GM12892 (cell line): ENCODE measurements at regions not wholly inside any gene's neighbourhood (a gene's known extent, or its start where the extent isn't known, plus 50 kb on each side); places are given as distances from the start of the nearest gene placed in this dataset.

ENCODE experiments used
- DNase-seq: peaks from one replicate; pipeline ENCODE4 v3.0.0; 2011; ENCODE audit not compliant: insufficient read length
- FAIRE-seq: peaks from 2 replicates; lab custom pipeline; 2011; peaks lifted over from hg19 to GRCh38; lab: Jason Lieb, UNC
- POLR2A ChIP-seq: IDR thresholded peaks from 2 replicates; pipeline ENCODE4 v1.6.1; 2011; ENCODE audit warnings: low read depth, low read length, control low read depth
- POLR2AphosphoS5 ChIP-seq: IDR thresholded peaks from 2 replicates; pipeline ENCODE4 v1.6.1; 2011; ENCODE audit warnings: low read depth, low read length, control low read depth
- TAF1 ChIP-seq: IDR thresholded peaks from 2 replicates; pipeline ENCODE4 v1.6.1; 2011; ENCODE audit warnings: low read depth, mild to moderate bottlenecking, control low read depth, low read length, borderline replicate concordance

GRCh38 chr10:108411894-108412293, 1247.4 kb upstream of the SORCS1 start:
- DNase-seq: no peak
- TF ChIP-seq POLR2A: no peak
- no peak for FAIRE-seq

- TF ChIP-seq TAF1 (no peak), POLR2A (no peak), POLR2AphosphoS5 (no peak)
- DNase-seq (no peak), FAIRE-seq (no peak)
Observed at GRCh38 chr10:108411206-108411605, 1246.7 kb upstream of the SORCS1 start.

GRCh38 chr10:108410236-108410635, 1245.7 kb upstream of the SORCS1 start:
- DNase-seq (no peak), FAIRE-seq (no peak)
- no peak for TF ChIP-seq TAF1
- TF ChIP-seq POLR2A: no peak
- TF ChIP-seq POLR2AphosphoS5: no peak

- no peak for FAIRE-seq
- DNase-seq: no peak
- TF ChIP-seq TAF1: no peak
- no peak for TF ChIP-seq POLR2A
- TF ChIP-seq POLR2AphosphoS5: no peak
Observed at GRCh38 chr10:108409306-108409705, 1244.8 kb upstream of the SORCS1 start.

GRCh38 chr10:108404155-108404554, 1239.6 kb upstream of the SORCS1 start:
- no peak for DNase-seq

GRCh38 chr10:108399465-108399864, 1235.0 kb upstream of the SORCS1 start:
- no peak for TF ChIP-seq POLR2A
- no peak for TF ChIP-seq TAF1
- no peak for TF ChIP-seq POLR2AphosphoS5
- no peak for DNase-seq
- FAIRE-seq: no peak

More at GRCh38 chr10:108404155-108404554, 1239.6 kb upstream of the SORCS1 start:
- FAIRE-seq: no peak
- no peak for TF ChIP-seq TAF1

DNA sequence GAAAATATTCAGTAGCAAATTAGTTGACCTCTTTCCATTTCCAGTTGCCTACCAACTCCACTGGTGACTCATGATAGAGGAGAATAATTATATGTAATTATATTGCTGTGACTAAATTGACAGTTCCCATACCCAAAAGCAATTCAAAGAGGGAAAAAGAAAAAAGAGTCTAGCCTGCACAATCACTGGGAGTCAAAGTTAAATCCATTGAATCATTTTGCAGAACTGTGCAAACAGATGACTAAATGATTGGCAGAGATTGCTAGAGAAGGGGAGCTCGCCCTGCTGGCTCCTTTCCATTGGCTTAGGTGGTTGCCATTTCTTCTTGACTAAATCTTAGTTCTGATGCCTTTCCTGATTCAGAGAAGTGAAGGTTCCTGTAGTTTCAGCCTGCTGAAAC, 1228.6 kb upstream of the SORCS1 start:
- FAIRE-seq: no peak
- no peak for TF ChIP-seq POLR2AphosphoS5
- no peak for TF ChIP-seq TAF1
- TF ChIP-seq POLR2A: no peak
- DNase-seq: no peak

GRCh38 chr10:108392286-108392685, 1227.8 kb upstream of the SORCS1 start:
- FAIRE-seq (no peak), DNase-seq (no peak)
- no peak for TF ChIP-seq TAF1
- no peak for TF ChIP-seq POLR2AphosphoS5
- TF ChIP-seq POLR2A: no peak

GRCh38 chr10:108388706-108389105, 1224.2 kb upstream of the SORCS1 start:
- DNase-seq: no peak

DNA sequence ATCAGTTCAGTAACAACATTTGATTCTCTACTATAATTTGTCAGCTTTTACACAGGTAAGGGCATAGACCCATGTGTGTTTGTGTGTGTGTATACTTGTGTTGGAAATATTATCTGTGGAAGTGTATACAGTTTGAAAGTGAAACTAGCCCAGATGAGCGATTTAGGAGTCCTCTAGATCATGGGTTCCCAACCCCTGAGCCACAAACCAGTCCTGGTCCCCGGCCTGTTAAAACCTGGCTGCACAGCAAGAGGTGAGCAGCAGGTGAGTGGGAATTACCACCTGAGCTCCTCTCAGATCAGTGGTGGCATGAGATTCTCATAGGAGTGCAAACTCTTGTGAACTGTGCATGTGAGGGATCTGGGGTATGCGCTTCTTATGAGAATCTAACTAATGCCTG, 1221.5 kb upstream of the SORCS1 start:
- FAIRE-seq: no peak
- no peak for TF ChIP-seq POLR2AphosphoS5
- TF ChIP-seq POLR2A: no peak
- TF ChIP-seq TAF1: no peak
- no peak for DNase-seq

More at GRCh38 chr10:108388706-108389105, 1224.2 kb upstream of the SORCS1 start:
- TF ChIP-seq TAF1 (no peak), POLR2AphosphoS5 (no peak), POLR2A (no peak)
- no peak for FAIRE-seq

- TF ChIP-seq POLR2A (no peak), TAF1 (no peak), POLR2AphosphoS5 (no peak)
- FAIRE-seq (no peak), DNase-seq (no peak)
Observed at GRCh38 chr10:108384378-108384777, 1219.9 kb upstream of the SORCS1 start.

DNA sequence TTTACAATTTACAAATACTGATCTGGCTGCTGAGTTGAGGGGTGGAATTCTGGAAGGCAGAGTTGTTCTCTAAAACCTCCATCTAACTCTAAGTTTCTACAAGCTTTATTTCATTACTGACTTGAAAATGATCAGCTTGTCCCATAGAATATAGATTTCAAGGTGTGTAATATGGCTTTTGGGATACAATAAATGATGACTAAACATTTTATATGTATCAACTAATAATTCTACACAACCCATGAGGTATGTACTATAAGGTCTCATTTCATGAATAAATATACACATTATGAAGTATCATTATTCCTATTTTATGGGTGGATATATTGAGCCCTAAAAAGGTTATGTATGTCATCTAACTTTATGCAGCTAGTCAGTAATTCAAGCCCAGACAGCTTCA, 1214.3 kb upstream of the SORCS1 start:
- TF ChIP-seq POLR2A (no peak), TAF1 (no peak), POLR2AphosphoS5 (no peak)
- DNase-seq (no peak), FAIRE-seq (no peak)

GRCh38 chr10:108375691-108376090, 1211.2 kb upstream of the SORCS1 start:
- FAIRE-seq (no peak), DNase-seq (no peak)
- TF ChIP-seq POLR2AphosphoS5 (no peak), TAF1 (no peak), POLR2A (no peak)
